Spleen (tissue), 11 donors: ENCODE measurements at regions not wholly inside any gene's neighbourhood (a gene's known extent, or its start where the extent isn't known, plus 50 kb on each side); places are given as distances from the start of the nearest gene placed in this dataset.

ENCODE experiments used
- DNase-seq: peaks from one replicate; pipeline ENCODE4 v3.0.0-alpha.2; 2020
- H3K27ac ChIP-seq, 8 donors: fragments of 200-600 bp; sonication (generic) in 7 of 8; 1 replicate in 4 of 8; 2 replicates in 4 of 8; pipeline versions ENCODE4 v1.5.0 to v1.8.0; 2016 to 2021; ENCODE audit warnings: inconsistent platforms in 4 of 8, mild to moderate bottlenecking in 4 of 8, moderate library complexity in 1 of 8
- H3K27me3 ChIP-seq, 7 donors: fragments of 200-600 bp; sonication (generic) in 6 of 7; replicated peaks in 1 of 7; 1 replicate in 4 of 7; 2 replicates in 3 of 7; pipeline versions ENCODE4 v1.5.0 to v1.8.0; 2016 to 2021; ENCODE audit warnings: inconsistent platforms in 3 of 7, mild to moderate bottlenecking in 1 of 7
- H3K36me3 ChIP-seq, 6 donors: fragments of 200-600 bp; sonication (generic) in 5 of 6; 1 replicate in 4 of 6; 2 replicates in 2 of 6; pipeline versions ENCODE4 v1.5.0 to v1.8.0; 2016 to 2021; ENCODE audit warnings: inconsistent platforms in 2 of 6
- H3K4me1 ChIP-seq, 6 donors: fragments of 200-600 bp; sonication (generic) in 5 of 6; 1 replicate in 3 of 6; 2 replicates in 3 of 6; pipeline versions ENCODE4 v1.5.0 to v1.8.0; 2016 to 2021; ENCODE audit warnings: inconsistent platforms in 3 of 6
- H3K4me3 ChIP-seq, 8 donors: fragments of 200-600 bp; sonication (generic) in 7 of 8; 1 replicate in 4 of 8; 2 replicates in 4 of 8; pipeline versions ENCODE4 v1.5.0 to v1.8.0; 2016 to 2021; ENCODE audit warnings: inconsistent platforms in 4 of 8, mild to moderate bottlenecking in 4 of 8, moderate library complexity in 2 of 8
- H3K9me3 ChIP-seq, 8 donors: fragments of 200-600 bp; sonication (generic) in 7 of 8; 1 replicate in 4 of 8; 2 replicates in 4 of 8; pipeline versions ENCODE4 v1.5.0 to v1.8.0; 2016 to 2021; ENCODE audit warnings: inconsistent platforms in 4 of 8
- POLR2A ChIP-seq, 3 donors: fragments of 450-650 bp; IDR thresholded peaks; one replicate each; pipeline ENCODE4 v1.5.1; 2017; ENCODE audit warnings: antibody characterized with exemption in 3 of 3, mild to moderate bottlenecking in 1 of 3
- POLR2AphosphoS5 ChIP-seq, 3 donors: sonication (generic); formaldehyde crosslinking; IDR thresholded peaks; one replicate each; pipeline ENCODE4 v1.5.1; 2017; ENCODE audit warnings: antibody characterized with exemption in 3 of 3
- WGBS, 5 donors: extraction: QIAGEN DNeasy Blood & Tissue Kit in 3 of 5; methylation state at CpG; one replicate each; pipeline versions ENCODE4 v1.1.5 to v1.1.7; 2013 to 2018; 5-methylcytosine and 5-hydroxymethylcytosine counted together
- intact Hi-C: fragments of 100-400 bp; cut with DNase I; formaldehyde crosslinking; loops from one replicate; pipeline ENCODE4 v1.15.0; 2023; ENCODE audit warnings: low total_unique reads
- TF ChIP-seq, protein P1 (sequence below), 11 experiments: fragments of 200-600 bp in 7 of 11; fragments of 450-650 bp in 4 of 11; sonication (generic) in 4 of 11; IDR thresholded peaks in 8 of 11; conservative IDR thresholded peaks in 3 of 11; 1 replicate in 7 of 11; 2 replicates in 4 of 11; pipeline versions ENCODE4 v1.4.0 to v1.8.0; 2016 to 2021; ENCODE audit warnings: antibody characterized with exemption in 11 of 11, inconsistent platforms in 4 of 11, mild to moderate bottlenecking in 1 of 11
- donor health status: healthy with polysubstance abuse.
- donor health status: DM: no; HTN: no; CAD: no; lungs with moderate emphysema.
- donor health status: DM: no; HTN: no; CAD: no.
- donor health status: Bipolar disorder and iron deficiency.
- donor health status: healthy.
- donor health status: DM: no; HTN: no; CAD: no.
- donor health status: DM: yes; HTN: yes; CAD: no.

DNA sequence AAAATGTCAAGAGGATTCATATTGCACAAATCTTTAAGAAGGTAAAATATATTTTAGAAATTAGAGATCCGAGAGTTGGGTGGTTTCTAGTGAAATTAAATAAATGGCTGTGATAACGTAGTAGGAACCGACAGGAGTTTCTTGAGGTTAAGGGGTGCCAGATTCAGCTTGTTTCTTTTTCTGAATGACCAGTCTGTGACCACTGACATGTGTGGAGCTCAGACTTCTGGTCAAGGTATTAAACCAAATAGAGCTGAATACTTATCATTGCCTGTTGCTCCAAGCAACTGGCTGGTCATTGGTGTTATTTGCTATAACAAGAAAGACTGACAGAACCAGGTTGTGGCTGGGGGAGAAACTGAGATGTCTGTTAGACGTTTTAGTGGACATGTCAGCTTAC is 408.2 kb upstream of the HS6ST1 start:
- Histone ChIP-seq H3K27me3 (no peaks in the 10 kb centered on the region), H3K9me3 (peaks cover 0 to 14% (median 12%) of the 10 kb centered on the region in 8 donors), H3K4me1 (no peaks in the 10 kb centered on the region), H3K4me3 (no peak overlapping the region), H3K36me3 (no peaks in the 10 kb centered on the region), H3K27ac (no peak overlapping the region)
- 77 to 86% (median 85%) methylated on average over 4 of the region's 4 CpGs for WGBS, 5 donors
- no peak for DNase-seq
- TF ChIP-seq, protein P1, sequence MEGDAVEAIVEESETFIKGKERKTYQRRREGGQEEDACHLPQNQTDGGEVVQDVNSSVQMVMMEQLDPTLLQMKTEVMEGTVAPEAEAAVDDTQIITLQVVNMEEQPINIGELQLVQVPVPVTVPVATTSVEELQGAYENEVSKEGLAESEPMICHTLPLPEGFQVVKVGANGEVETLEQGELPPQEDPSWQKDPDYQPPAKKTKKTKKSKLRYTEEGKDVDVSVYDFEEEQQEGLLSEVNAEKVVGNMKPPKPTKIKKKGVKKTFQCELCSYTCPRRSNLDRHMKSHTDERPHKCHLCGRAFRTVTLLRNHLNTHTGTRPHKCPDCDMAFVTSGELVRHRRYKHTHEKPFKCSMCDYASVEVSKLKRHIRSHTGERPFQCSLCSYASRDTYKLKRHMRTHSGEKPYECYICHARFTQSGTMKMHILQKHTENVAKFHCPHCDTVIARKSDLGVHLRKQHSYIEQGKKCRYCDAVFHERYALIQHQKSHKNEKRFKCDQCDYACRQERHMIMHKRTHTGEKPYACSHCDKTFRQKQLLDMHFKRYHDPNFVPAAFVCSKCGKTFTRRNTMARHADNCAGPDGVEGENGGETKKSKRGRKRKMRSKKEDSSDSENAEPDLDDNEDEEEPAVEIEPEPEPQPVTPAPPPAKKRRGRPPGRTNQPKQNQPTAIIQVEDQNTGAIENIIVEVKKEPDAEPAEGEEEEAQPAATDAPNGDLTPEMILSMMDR (IDR thresholded peaks at IDR 0.05 in 8 of 11, conservative IDR thresholded peaks at IDR 0.05 in 3 of 11), result no peak
- TF ChIP-seq POLR2A (IDR thresholded peaks at IDR 0.05), result no peak
- no peak for TF ChIP-seq POLR2AphosphoS5 (IDR thresholded peaks at IDR 0.05)
- intact Hi-C loops, result no loop called here

DNA sequence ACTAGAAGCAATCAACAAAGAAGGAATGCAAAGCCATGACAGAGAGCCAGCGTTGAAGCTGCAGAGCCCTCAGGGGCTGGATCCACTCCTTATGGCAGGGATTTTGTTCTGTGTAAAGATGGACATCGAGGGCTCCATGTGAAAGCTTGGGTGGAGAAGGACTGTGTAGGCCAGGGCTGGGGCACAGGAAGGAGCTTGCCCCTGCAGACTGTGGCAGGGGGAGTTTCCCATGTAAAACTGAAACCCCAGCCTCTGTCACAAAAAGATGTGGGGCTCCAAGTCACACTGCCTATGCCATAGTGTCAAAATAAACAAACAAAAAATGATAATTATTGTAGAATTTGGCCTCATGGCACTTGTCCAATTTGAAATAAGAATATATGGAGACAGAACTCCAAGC is 408.7 kb upstream of the HS6ST1 start:
- H3K4me3 ChIP-seq, result no peak overlapping the region
- H3K27me3 ChIP-seq, result no peaks in the 10 kb centered on the region
- peaks cover 0 to 14% (median 12%) of the 10 kb centered on the region in 8 donors for H3K9me3 ChIP-seq
- H3K36me3 ChIP-seq, result no peaks in the 10 kb centered on the region
- WGBS, 5 donors, result 60 to 82% (median 79%) methylated on average over 2 of the region's 2 CpGs
- no peak for TF ChIP-seq POLR2AphosphoS5 (IDR thresholded peaks at IDR 0.05)
- TF ChIP-seq, protein P1 (IDR thresholded peaks at IDR 0.05 in 8 of 11, conservative IDR thresholded peaks at IDR 0.05 in 3 of 11), result no peak
- TF ChIP-seq POLR2A (IDR thresholded peaks at IDR 0.05), result no peak
- intact Hi-C loops, result no loop called here
- DNase-seq, result no peak
- H3K4me1 ChIP-seq, result no peaks in the 10 kb centered on the region
- no peak overlapping the region for H3K27ac ChIP-seq

DNA sequence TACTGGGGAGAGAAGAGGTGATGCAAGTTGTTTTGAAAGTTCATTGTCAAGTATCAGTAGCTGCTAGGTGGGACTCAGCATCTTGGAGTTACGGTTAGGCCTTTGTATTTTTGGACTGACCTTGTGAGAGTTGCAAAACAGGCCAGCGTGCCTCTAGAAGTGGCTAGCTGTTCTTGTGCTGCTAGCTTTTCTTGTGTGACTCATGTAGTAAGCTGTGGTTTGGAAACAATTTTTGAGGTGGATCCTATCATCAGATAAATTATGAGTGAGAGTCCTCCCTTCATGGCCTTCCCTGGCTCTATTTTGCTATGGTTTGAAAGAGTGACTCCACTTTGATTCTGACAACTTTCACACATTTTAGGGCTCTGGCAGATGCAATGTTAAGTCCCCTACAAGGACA is 409.2 kb upstream of the HS6ST1 start:
- peaks cover 0 to 14% (median 12%) of the 10 kb centered on the region in 8 donors for H3K9me3 ChIP-seq
- no peak for TF ChIP-seq POLR2A (IDR thresholded peaks at IDR 0.05)
- no peak for TF ChIP-seq POLR2AphosphoS5 (IDR thresholded peaks at IDR 0.05)
- intact Hi-C loops, result no loop called here
- no peaks in the 10 kb centered on the region for H3K27me3 ChIP-seq
- H3K27ac ChIP-seq, result no peak overlapping the region
- H3K4me3 ChIP-seq, result no peak overlapping the region
- no peak for DNase-seq
- no peaks in the 10 kb centered on the region for H3K36me3 ChIP-seq
- H3K4me1 ChIP-seq, result peaks cover 0 to 5% (median under 1%) of the 10 kb centered on the region in 6 donors
- 52 to 74% (median 60%) methylated on average over 2 of the region's 2 CpGs for WGBS, 5 donors

DNA sequence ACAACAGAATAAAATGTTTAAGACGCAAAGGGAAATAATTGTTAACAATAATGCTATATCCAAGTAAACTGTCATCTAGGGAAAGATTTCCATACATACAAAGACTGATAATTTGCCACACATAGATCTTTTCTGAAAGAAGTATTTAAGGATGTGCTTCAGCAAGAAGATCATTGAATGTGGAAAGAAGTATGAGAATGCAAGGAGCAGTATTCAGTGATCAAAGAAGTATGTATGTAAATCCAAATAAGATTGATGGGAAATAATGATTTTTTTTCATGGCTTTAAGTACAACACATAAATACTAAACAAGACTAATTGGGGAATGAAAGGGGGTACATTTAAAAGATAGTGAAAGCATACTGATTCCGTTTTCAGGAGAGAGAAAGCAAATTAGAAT is 410.4 kb upstream of the HS6ST1 start:
- Histone ChIP-seq H3K9me3 (peaks cover 0 to 14% (median 12%) of the 10 kb centered on the region in 8 donors), H3K27me3 (no peaks in the 10 kb centered on the region), H3K27ac (no peak overlapping the region), H3K4me3 (no peak overlapping the region), H3K36me3 (no peaks in the 10 kb centered on the region), H3K4me1 (peaks cover 3 to 16% (median 9%) of the 10 kb centered on the region in 6 donors)
- no peak for DNase-seq
- 89 to 97% (median 94%) methylated on average over 2 of the region's 2 CpGs for whole genome bisulfite sequencing, 5 donors
- intact Hi-C loops, result no loop called here
- TF ChIP-seq POLR2AphosphoS5 (IDR thresholded peaks at IDR 0.05), result no peak
- TF ChIP-seq, protein P1 (IDR thresholded peaks at IDR 0.05 in 8 of 11, conservative IDR thresholded peaks at IDR 0.05 in 3 of 11), result no peak
- TF ChIP-seq POLR2A (IDR thresholded peaks at IDR 0.05), result no peak
